ENCODE measurements at regions not wholly inside any gene's neighbourhood (a gene's known extent, or its start where the extent isn't known, plus 50 kb on each side); places are given as distances from the start of the nearest gene placed in this dataset.

GRCh38 chr1:218810306-218810705 is 363.4 kb upstream of the LYPLAL1 start:
- TF ChIP-seq CTCF (conservative IDR thresholded peaks at IDR 0.05 in 1 of 2, IDR thresholded peaks at IDR 0.05 in 1 of 2; ENCODE audit: low read depth in 1 of 2, low read length in 2 of 2) (no peak), EZH2 (IDR thresholded peaks at IDR 0.05; ENCODE audit: low read length, missing control alignments) (no peak)
